Upper lobe of left lung (tissue), 6 donors: ENCODE measurements at regions not wholly inside any gene's neighbourhood (a gene's known extent, or its start where the extent isn't known, plus 50 kb on each side); places are given as distances from the start of the nearest gene placed in this dataset.

Experiments
- ATAC-seq, 2 donors: fragments of 200-7000 bp; cut with Tn5 transposase; one replicate each; pipeline ENCODE4 v1.9.1; 2022; ENCODE audit warnings: mild to moderate bottlenecking in 2 of 2, moderate library complexity in 2 of 2; ENCODE audit not compliant: low FRiP score in 2 of 2
- DNase-seq, 2 donors: peaks; one replicate each; pipeline ENCODE4 v3.0.0-alpha.2; 2019 to 2020
- H3K27ac ChIP-seq, 4 donors: fragments of 200-600 bp; sonication (generic); one replicate each; pipeline ENCODE4 v1.5.1; 2016 to 2019
- H3K27me3 ChIP-seq, 4 donors: fragments of 200-600 bp; sonication (generic); one replicate each; pipeline ENCODE4 v1.5.1; 2017 to 2019
- H3K36me3 ChIP-seq, 4 donors: fragments of 200-600 bp; sonication (generic); one replicate each; pipeline ENCODE4 v1.5.1; 2016 to 2019
- H3K4me1 ChIP-seq, 4 donors: fragments of 200-600 bp; sonication (generic); one replicate each; pipeline ENCODE4 v1.5.1; 2018 to 2019
- H3K4me3 ChIP-seq, 4 donors: fragments of 200-600 bp; sonication (generic); one replicate each; pipeline ENCODE4 v1.5.1; 2017 to 2019; ENCODE audit warnings: mild to moderate bottlenecking in 2 of 4, moderate library complexity in 1 of 4
- H3K9me3 ChIP-seq, 4 donors: fragments of 200-600 bp; sonication (generic); one replicate each; pipeline ENCODE4 v1.5.1; 2018 to 2019
- CTCF ChIP-seq, 6 experiments: fragments of 450-650 bp in 4 of 6; fragments of 200-600 bp in 2 of 6; sonication (generic) in 2 of 6; IDR thresholded peaks; one replicate each; pipeline ENCODE4 v1.5.1; 2016 to 2019; ENCODE audit warnings: antibody characterized with exemption in 6 of 6
- EP300 ChIP-seq, 4 donors: sonication (generic); formaldehyde crosslinking; IDR thresholded peaks; one replicate each; pipeline ENCODE4 v1.5.1; 2017; ENCODE audit warnings: antibody characterized with exemption in 4 of 4, control low read depth in 2 of 4
- POLR2A ChIP-seq, 4 donors: fragments of 450-650 bp; IDR thresholded peaks; one replicate each; pipeline ENCODE4 v1.5.1; 2016 to 2017; ENCODE audit warnings: antibody characterized with exemption in 4 of 4, mild to moderate bottlenecking in 2 of 4
- POLR2AphosphoS5 ChIP-seq, 2 donors: sonication (generic); formaldehyde crosslinking; IDR thresholded peaks; one replicate each; pipeline ENCODE4 v1.5.1; 2017; ENCODE audit warnings: antibody characterized with exemption in 2 of 2
- WGBS, 2 donors: methylation state at CpG; one replicate each; pipeline ENCODE4 v1.1.5; 2017 to 2018; 5-methylcytosine and 5-hydroxymethylcytosine counted together
- donor health status: DM: no; HTN: no; CAD: no; lungs with moderate emphysema.
- donor health status: DM: no; HTN: yes; CAD: no; lungs with severe emphysema.

DNA sequence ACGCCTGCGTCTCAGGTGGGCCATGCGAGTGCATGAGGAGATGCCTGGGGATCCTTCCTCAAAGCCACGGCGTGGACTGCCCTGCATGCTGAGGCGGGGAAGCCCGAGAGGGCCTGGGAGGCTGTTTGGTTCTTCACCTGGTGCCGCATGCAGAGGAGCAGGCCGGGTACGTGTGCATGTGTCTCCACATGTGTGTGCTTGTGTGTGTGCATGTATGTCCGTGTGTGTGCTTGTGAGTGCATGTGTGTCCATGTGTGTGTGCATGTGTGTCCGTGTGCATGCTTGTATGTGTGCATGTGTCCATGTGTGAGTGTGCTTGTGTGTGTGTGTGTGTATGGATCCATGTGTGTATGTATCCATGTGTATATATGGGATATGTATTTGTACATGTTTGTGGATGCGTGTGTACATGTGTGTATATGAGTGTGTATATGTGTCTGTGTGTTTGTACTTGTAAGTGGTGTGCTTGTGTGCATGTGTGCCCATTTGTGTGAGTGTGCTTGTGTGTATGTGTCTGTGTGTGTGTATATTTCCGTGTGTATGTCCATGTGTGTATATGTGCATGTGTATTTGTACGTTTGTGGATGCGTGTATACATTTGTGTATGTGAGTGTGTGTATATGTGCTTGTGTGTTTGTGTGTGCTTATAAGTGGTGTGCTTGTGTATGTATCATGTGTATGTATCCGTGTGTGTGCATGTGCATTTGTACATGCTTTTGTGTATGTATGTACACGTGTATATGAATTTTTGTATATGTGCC lies 79.0 kb downstream of the PTGR3 start:
- Histone ChIP-seq H3K9me3 (no peaks in the 10 kb centered on the region), H3K27me3 (no peaks in the 10 kb centered on the region), H3K4me1 (peaks cover 0 to 5% (median 2%) of the 10 kb centered on the region in 4 donors), H3K27ac (no peak overlapping the region), H3K4me3 (no peak overlapping the region), H3K36me3 (no peaks in the 10 kb centered on the region)
- 93 to 94% methylated on average over 14 to 18 of the region's 18 CpGs for WGBS, 2 donors
- peak in 1 of 2 donors; percentile 54 for DNase-seq
- ATAC-seq, result no peak
- no peak for TF ChIP-seq CTCF (IDR thresholded peaks at IDR 0.05)
- TF ChIP-seq POLR2A (IDR thresholded peaks at IDR 0.05), result no peak
- TF ChIP-seq POLR2AphosphoS5 (IDR thresholded peaks at IDR 0.05), result no peak
- no peak for TF ChIP-seq EP300 (IDR thresholded peaks at IDR 0.05)

- WGBS, 2 donors, result 83 to 91% methylated on average over 10 to 17 of the region's 17 CpGs
- no peak overlapping the region for H3K27ac ChIP-seq
- H3K36me3 ChIP-seq, result no peaks in the 10 kb centered on the region
- H3K4me3 ChIP-seq, result no peak overlapping the region
- no peak for DNase-seq
- H3K27me3 ChIP-seq, result no peaks in the 10 kb centered on the region
- no peak for ATAC-seq
- TF ChIP-seq EP300 (IDR thresholded peaks at IDR 0.05) (no peak), CTCF (IDR thresholded peaks at IDR 0.05) (no peak), POLR2AphosphoS5 (IDR thresholded peaks at IDR 0.05) (no peak), POLR2A (IDR thresholded peaks at IDR 0.05) (no peak)
- H3K9me3 ChIP-seq, result no peaks in the 10 kb centered on the region
- H3K4me1 ChIP-seq, result peaks cover 0 to 5% (median 2%) of the 10 kb centered on the region in 4 donors
These were observed 79.8 kb downstream of the PTGR3 start for GRCh38 chr18:75128911-75129716.

- DNase-seq (no peak), ATAC-seq (no peak)
- Histone ChIP-seq H3K4me1 (peaks cover 0 to 5% (median 0%) of the 10 kb centered on the region in 4 donors), H3K4me3 (no peak overlapping the region), H3K9me3 (no peaks in the 10 kb centered on the region), H3K27ac (no peak overlapping the region), H3K36me3 (no peaks in the 10 kb centered on the region), H3K27me3 (no peaks in the 10 kb centered on the region)
- 86 to 100% methylated on average over 3 to 7 of the region's 7 CpGs for WGBS, 2 donors
- TF ChIP-seq EP300 (IDR thresholded peaks at IDR 0.05) (no peak), CTCF (IDR thresholded peaks at IDR 0.05) (no peak), POLR2A (IDR thresholded peaks at IDR 0.05) (no peak), POLR2AphosphoS5 (IDR thresholded peaks at IDR 0.05) (no peak)
These were observed 80.8 kb downstream of the PTGR3 start for GRCh38 chr18:75128051-75128605.

DNA sequence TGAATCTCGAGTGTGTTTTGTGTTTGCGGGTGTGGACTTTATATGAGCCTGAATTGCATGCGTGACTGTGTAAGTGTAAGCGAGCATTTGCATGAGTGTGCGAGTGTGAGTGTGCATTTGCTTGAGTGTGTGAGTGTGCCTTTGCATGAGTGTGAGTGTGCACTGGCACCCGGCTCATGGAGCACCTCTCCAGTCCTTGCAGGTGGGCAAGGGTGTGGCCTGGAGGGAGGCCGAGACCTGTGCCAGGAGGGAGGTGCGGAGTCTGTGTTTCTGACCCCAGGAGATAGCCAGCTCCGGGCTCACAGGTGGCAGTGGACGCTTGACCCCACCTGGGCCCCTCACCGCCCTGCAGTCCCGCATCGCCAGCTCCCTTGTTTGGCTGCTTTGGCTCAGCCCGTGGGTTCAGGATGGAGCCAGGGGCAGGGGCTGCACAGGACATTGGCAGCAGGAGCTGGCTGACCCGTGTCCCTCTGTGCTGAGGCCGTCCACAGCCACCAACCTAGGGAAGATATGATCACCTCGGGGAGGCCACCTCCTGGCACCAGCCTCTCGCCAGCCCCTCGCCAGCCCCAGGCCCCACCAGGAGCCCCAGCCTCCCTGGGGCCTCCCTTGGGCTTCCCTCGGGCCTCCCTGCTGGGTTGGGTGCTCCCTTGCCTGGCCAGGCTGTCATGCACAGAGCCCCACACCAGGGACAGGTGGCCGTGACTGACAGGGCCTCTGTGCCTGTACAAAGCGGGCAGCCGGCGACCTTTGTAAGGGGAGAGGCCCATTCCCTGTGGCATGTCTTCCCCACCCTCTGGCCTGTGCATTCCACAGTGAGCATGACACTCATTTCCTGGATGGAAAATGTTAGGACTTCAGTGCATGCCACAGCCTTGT lies 81.6 kb downstream of the PTGR3 start:
- TF ChIP-seq EP300 (IDR thresholded peaks at IDR 0.05) (no peak), POLR2A (IDR thresholded peaks at IDR 0.05) (no peak), CTCF (IDR thresholded peaks at IDR 0.05) (no peak), POLR2AphosphoS5 (IDR thresholded peaks at IDR 0.05) (no peak)
- DNase-seq (no peak), ATAC-seq (peak in 1 of 2 donors; percentile 31)
- Histone ChIP-seq H3K4me3 (no peak overlapping the region), H3K9me3 (no peaks in the 10 kb centered on the region), H3K27me3 (no peaks in the 10 kb centered on the region), H3K4me1 (peaks cover 0 to 5% (median 0%) of the 10 kb centered on the region in 4 donors), H3K36me3 (no peaks in the 10 kb centered on the region), H3K27ac (no peak overlapping the region)
- 85 to 95% methylated on average over 6 to 22 of the region's 24 CpGs for WGBS, 2 donors
